ENCODE measurements at regions not wholly inside any gene's neighbourhood (a gene's known extent, or its start where the extent isn't known, plus 50 kb on each side); places are given as distances from the start of the nearest gene placed in this dataset.

GRCh38 chr9:88734527-88734926 lies 199.5 kb downstream of the NXNL2 start:
- no peak for DNase-seq (ENCODE audit: low read depth)

GRCh38 chr9:88736136-88736637 lies 201.2 kb downstream of the NXNL2 start:
- no peak for DNase-seq (ENCODE audit: low read depth)

- DNase-seq (ENCODE audit: low read depth): no peak
These were observed 202.1 kb downstream of the NXNL2 start for GRCh38 chr9:88737031-88737430.

- DNase-seq (ENCODE audit: low read depth): no peak
These were observed 202.9 kb downstream of the NXNL2 start for GRCh38 chr9:88737876-88738275.

GRCh38 chr9:88738709-88739108 lies 203.7 kb downstream of the NXNL2 start:
- peak; percentile 80 for DNase-seq (ENCODE audit: low read depth)

- no peak for DNase-seq (ENCODE audit: low read depth)
These were observed 204.4 kb downstream of the NXNL2 start for GRCh38 chr9:88739373-88739772.

GRCh38 chr9:88740844-88741243 lies 205.9 kb downstream of the NXNL2 start:
- no peak for DNase-seq (ENCODE audit: low read depth)

GRCh38 chr9:88741335-88741734 lies 206.4 kb downstream of the NXNL2 start:
- DNase-seq (ENCODE audit: low read depth): no peak

GRCh38 chr9:88742483-88742882 lies 207.5 kb downstream of the NXNL2 start:
- peak; percentile 78 for DNase-seq (ENCODE audit: low read depth)

- DNase-seq (ENCODE audit: low read depth): no peak
These were observed 207.9 kb downstream of the NXNL2 start for GRCh38 chr9:88742905-88743304.

- peak; percentile 93 for DNase-seq (ENCODE audit: low read depth)
These were observed 210.5 kb downstream of the NXNL2 start for GRCh38 chr9:88745276-88746001.

GRCh38 chr9:88746029-88746742 lies 211.2 kb downstream of the NXNL2 start:
- peak; percentile 84 for DNase-seq (ENCODE audit: low read depth)

- no peak for DNase-seq (ENCODE audit: low read depth)
These were observed 211.9 kb downstream of the NXNL2 start for GRCh38 chr9:88746743-88747398.

- DNase-seq (ENCODE audit: low read depth): peak; percentile 84
These were observed 212.8 kb downstream of the NXNL2 start for GRCh38 chr9:88747768-88748167.

- peak; percentile 59 for DNase-seq (ENCODE audit: low read depth)
These were observed 213.7 kb downstream of the NXNL2 start for GRCh38 chr9:88748566-88749261.

GRCh38 chr9:88749420-88749819 lies 214.4 kb downstream of the NXNL2 start:
- peak; percentile 84 for DNase-seq (ENCODE audit: low read depth)

GRCh38 chr9:88750832-88751360 lies 215.9 kb downstream of the NXNL2 start:
- no peak for DNase-seq (ENCODE audit: low read depth)

- DNase-seq (ENCODE audit: low read depth): no peak
These were observed 216.8 kb downstream of the NXNL2 start for GRCh38 chr9:88751781-88752180.

GRCh38 chr9:88753691-88754367 lies 218.9 kb downstream of the NXNL2 start:
- DNase-seq (ENCODE audit: low read depth): no peak

GRCh38 chr9:88754452-88754851 lies 219.5 kb downstream of the NXNL2 start:
- no peak for DNase-seq (ENCODE audit: low read depth)

GRCh38 chr9:88754886-88755285 lies 219.9 kb downstream of the NXNL2 start:
- no peak for DNase-seq (ENCODE audit: low read depth)

Data from GM04503 (cell line).